G401.6 (cell line): ENCODE measurements at regions not wholly inside any gene's neighbourhood (a gene's known extent, or its start where the extent isn't known, plus 50 kb on each side); places are given as distances from the start of the nearest gene placed in this dataset.

Experiments
- FAIRE-seq: peaks from 2 replicates; lab custom pipeline; 2012; peaks lifted over from hg19 to GRCh38; lab: Jason Lieb, UNC

- FAIRE-seq: peak; percentile 3
Measured at GRCh38 chr1:198864695-198865094, 225.9 kb downstream of the PTPRC start.

- no peak for FAIRE-seq
Measured at GRCh38 chr1:198865319-198865718, 226.5 kb downstream of the PTPRC start.

- FAIRE-seq: no peak
Measured at GRCh38 chr1:198867182-198867581, 228.3 kb downstream of the PTPRC start.

- FAIRE-seq: no peak
Measured at GRCh38 chr1:198873696-198874230, 234.9 kb downstream of the PTPRC start.

- FAIRE-seq: no peak
Measured at GRCh38 chr1:198876371-198876871, 237.6 kb downstream of the PTPRC start.

- no peak for FAIRE-seq
Measured at GRCh38 chr1:198878566-198878965, 239.7 kb downstream of the PTPRC start.

- no peak for FAIRE-seq
Measured at GRCh38 chr1:198879711-198880306, 241.0 kb downstream of the PTPRC start.

- no peak for FAIRE-seq
Measured at GRCh38 chr1:198880397-198880796, 241.6 kb downstream of the PTPRC start.

- FAIRE-seq: no peak
Measured at GRCh38 chr1:198880818-198881597, 242.2 kb downstream of the PTPRC start.

- FAIRE-seq: no peak
Measured at GRCh38 chr1:198883184-198883583, 244.3 kb downstream of the PTPRC start.

- FAIRE-seq: no peak
Measured at GRCh38 chr1:198887866-198888265, 249.0 kb downstream of the PTPRC start.

- no peak for FAIRE-seq
Measured at GRCh38 chr1:198888379-198888943, 249.6 kb downstream of the PTPRC start.

GRCh38 chr1:198889101-198889500 is 250.3 kb downstream of the PTPRC start:
- FAIRE-seq: no peak

- FAIRE-seq: no peak
Measured at GRCh38 chr1:198889749-198890148, 250.9 kb downstream of the PTPRC start.

- no peak for FAIRE-seq
Measured at GRCh38 chr1:198890214-198890930, 251.5 kb downstream of the PTPRC start.

GRCh38 chr1:198892065-198892464 is 253.2 kb downstream of the PTPRC start:
- FAIRE-seq: no peak

GRCh38 chr1:198893141-198893540 is 254.3 kb downstream of the PTPRC start:
- no peak for FAIRE-seq

- FAIRE-seq: no peak
Measured at GRCh38 chr1:198893763-198894444, 255.1 kb downstream of the PTPRC start.

- FAIRE-seq: no peak
Measured at GRCh38 chr1:198901266-198901665, 262.4 kb downstream of the PTPRC start.

GRCh38 chr1:198902655-198903054 is 263.8 kb downstream of the PTPRC start:
- FAIRE-seq: no peak

- no peak for FAIRE-seq
Measured at GRCh38 chr1:198903203-198903602, 264.4 kb downstream of the PTPRC start.

- FAIRE-seq: no peak
Measured at GRCh38 chr1:198903621-198904020, 264.8 kb downstream of the PTPRC start.
